ENCODE measurements at regions not wholly inside any gene's neighbourhood (a gene's known extent, or its start where the extent isn't known, plus 50 kb on each side); places are given as distances from the start of the nearest gene placed in this dataset.

GRCh38 chr18:51383711-51384110 lies 186.2 kb upstream of the MEX3C start:
- TF ChIP-seq REST (IDR thresholded peaks at IDR 0.05; ENCODE audit: insufficient read depth in 1 of 2, low read depth in 2 of 2, low read length in 2 of 2) (no peak), SIN3A (IDR thresholded peaks at IDR 0.05; ENCODE audit: borderline replicate concordance, insufficient read depth, low read length) (no peak)

DNA sequence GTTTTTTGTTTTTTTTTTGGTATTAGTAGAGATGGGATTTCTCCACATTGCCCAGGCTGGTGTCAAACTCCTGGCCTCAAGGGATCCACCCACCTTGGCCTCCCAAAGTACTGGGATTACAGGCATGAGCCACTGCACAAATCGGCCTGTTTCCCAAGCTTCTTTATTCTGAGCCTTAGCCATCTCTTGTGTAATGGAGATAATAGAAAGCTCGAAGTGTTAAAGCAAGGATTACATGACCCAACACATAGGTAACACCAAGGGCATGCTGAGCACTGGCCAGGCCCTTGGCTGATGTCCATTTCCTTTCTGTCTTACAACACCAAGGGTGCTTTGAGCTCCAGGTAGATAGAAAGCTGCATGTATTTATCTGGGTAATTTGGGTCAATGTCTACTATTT lies 187.8 kb upstream of the MEX3C start:
- TF ChIP-seq SIN3A (IDR thresholded peaks at IDR 0.05; ENCODE audit: borderline replicate concordance, insufficient read depth, low read length) (no peak), REST (IDR thresholded peaks at IDR 0.05; ENCODE audit: insufficient read depth in 1 of 2, low read depth in 2 of 2, low read length in 2 of 2) (no peak), POLR2AphosphoS5 (IDR thresholded peaks at IDR 0.05; ENCODE audit: low read depth, low read length) (no peak), FOXP2 (optimal IDR thresholded peaks at IDR 0.05; ENCODE audit: borderline replicate concordance, extremely low read depth, extremely low read length, insufficient read depth) (no peak), TAF1 (IDR thresholded peaks at IDR 0.05; ENCODE audit: borderline replicate concordance, insufficient read depth, low read length) (no peak)

DNA sequence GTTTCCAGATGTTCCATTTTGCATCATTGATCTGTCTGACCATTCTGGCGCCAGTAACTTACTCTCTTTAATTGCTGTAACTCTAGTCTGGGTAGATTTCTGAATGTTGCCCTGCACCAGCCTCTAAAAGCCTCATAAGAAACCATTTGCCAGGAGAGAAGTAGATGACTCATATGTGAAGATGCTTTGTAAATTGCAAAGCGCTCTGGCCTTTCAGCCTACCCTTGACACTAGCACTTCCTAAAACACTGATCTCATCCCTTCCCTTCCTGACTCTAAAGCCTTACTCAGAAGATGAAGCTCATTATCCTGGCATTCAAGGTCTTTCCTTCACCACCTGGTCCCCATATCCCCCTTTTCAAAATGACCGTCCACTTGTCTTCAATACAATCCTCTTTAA lies 193.2 kb upstream of the MEX3C start:
- no peak for TF ChIP-seq FOXP2 (optimal IDR thresholded peaks at IDR 0.05; ENCODE audit: borderline replicate concordance, extremely low read depth, extremely low read length, insufficient read depth)
- no peak for TF ChIP-seq SIN3A (IDR thresholded peaks at IDR 0.05; ENCODE audit: borderline replicate concordance, insufficient read depth, low read length)
- no peak for TF ChIP-seq POLR2AphosphoS5 (IDR thresholded peaks at IDR 0.05; ENCODE audit: low read depth, low read length)
- no peak for TF ChIP-seq REST (IDR thresholded peaks at IDR 0.05; ENCODE audit: insufficient read depth in 1 of 2, low read depth in 2 of 2, low read length in 2 of 2)
- no peak for TF ChIP-seq TAF1 (IDR thresholded peaks at IDR 0.05; ENCODE audit: borderline replicate concordance, insufficient read depth, low read length)

DNA sequence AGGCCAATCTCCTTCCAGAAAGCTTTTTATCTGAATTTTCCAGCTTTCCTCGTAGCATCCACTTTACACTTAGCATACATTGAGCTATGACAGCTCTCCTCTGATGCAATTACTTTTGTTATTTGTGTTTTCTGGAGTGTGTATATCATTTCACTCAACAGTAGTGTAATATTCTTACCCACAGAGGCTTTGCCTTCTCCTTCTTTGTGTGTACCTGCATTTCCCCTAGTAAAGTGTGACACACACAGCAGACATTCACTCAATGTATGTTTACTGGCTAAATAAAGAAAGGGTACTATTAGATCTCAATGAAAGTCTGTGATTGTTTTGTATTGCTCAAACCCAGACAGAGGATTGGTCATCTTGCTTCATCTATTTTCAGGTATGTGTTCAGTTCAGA lies 193.7 kb upstream of the MEX3C start:
- TF ChIP-seq POLR2AphosphoS5 (IDR thresholded peaks at IDR 0.05; ENCODE audit: low read depth, low read length) (no peak), FOXP2 (optimal IDR thresholded peaks at IDR 0.05; ENCODE audit: borderline replicate concordance, extremely low read depth, extremely low read length, insufficient read depth) (no peak), REST (IDR thresholded peaks at IDR 0.05; ENCODE audit: insufficient read depth in 1 of 2, low read depth in 2 of 2, low read length in 2 of 2) (no peak), SIN3A (IDR thresholded peaks at IDR 0.05; ENCODE audit: borderline replicate concordance, insufficient read depth, low read length) (no peak), TAF1 (IDR thresholded peaks at IDR 0.05; ENCODE audit: borderline replicate concordance, insufficient read depth, low read length) (no peak)

GRCh38 chr18:51391731-51392130 lies 194.2 kb upstream of the MEX3C start:
- no peak for TF ChIP-seq POLR2AphosphoS5 (IDR thresholded peaks at IDR 0.05; ENCODE audit: low read depth, low read length)
- TF ChIP-seq SIN3A (IDR thresholded peaks at IDR 0.05; ENCODE audit: borderline replicate concordance, insufficient read depth, low read length), result no peak
- no peak for TF ChIP-seq FOXP2 (optimal IDR thresholded peaks at IDR 0.05; ENCODE audit: borderline replicate concordance, extremely low read depth, extremely low read length, insufficient read depth)
- TF ChIP-seq REST (IDR thresholded peaks at IDR 0.05; ENCODE audit: insufficient read depth in 1 of 2, low read depth in 2 of 2, low read length in 2 of 2), result no peak
- TF ChIP-seq TAF1 (IDR thresholded peaks at IDR 0.05; ENCODE audit: borderline replicate concordance, insufficient read depth, low read length), result no peak

All from PFSK-1 (cell line).